DOHH2 (cell line): ENCODE measurements at regions not wholly inside any gene's neighbourhood (a gene's known extent, or its start where the extent isn't known, plus 50 kb on each side); places are given as distances from the start of the nearest gene placed in this dataset.

Source experiments
- H3F3A ChIP-seq: fragments of 200-600 bp; sonication (generic), shearing (Covaris generic); 2 replicates; pipeline ENCODE4 v1.6.0; 2016; ENCODE audit warnings: antibody characterized with exemption, mild to moderate bottlenecking; ENCODE audit not compliant: control insufficient read depth, insufficient read depth
- H3K27ac ChIP-seq: fragments of 200-600 bp; sonication (generic); 2 replicates; pipeline ENCODE4 v1.5.1; 2014; ENCODE audit warnings: low read depth, mild to moderate bottlenecking, low read length, moderate library complexity
- H3K27me3 ChIP-seq: fragments of 200-600 bp; sonication (generic); 2 replicates; pipeline ENCODE4 v1.6.1; 2014; ENCODE audit warnings: mild to moderate bottlenecking, low read length, mixed read lengths; ENCODE audit not compliant: control insufficient read depth
- H3K36me3 ChIP-seq: fragments of 200-600 bp; sonication (generic); 2 replicates; pipeline ENCODE4 v1.6.1; 2014; ENCODE audit warnings: mild to moderate bottlenecking, low read length, moderate library complexity, mixed read lengths; ENCODE audit not compliant: control insufficient read depth
- H3K4me1 ChIP-seq: fragments of 200-600 bp; sonication (generic); 2 replicates; pipeline ENCODE4 v1.6.1; 2014; ENCODE audit warnings: mild to moderate bottlenecking, low read length, mixed read lengths; ENCODE audit not compliant: control insufficient read depth
- H3K4me2 ChIP-seq: fragments of 200-600 bp; sonication (generic); 2 replicates; pipeline ENCODE4 v1.6.0; 2014; ENCODE audit warnings: mild to moderate bottlenecking, low read length, moderate library complexity
- H3K4me3 ChIP-seq: fragments of 200-600 bp; sonication (generic); 2 replicates; pipeline ENCODE4 v1.5.1; 2014; ENCODE audit warnings: mild to moderate bottlenecking, low read length, mixed read lengths
- H3K79me2 ChIP-seq: fragments of 200-600 bp; sonication (generic); 2 replicates; pipeline ENCODE4 v1.6.1; 2014; ENCODE audit warnings: mild to moderate bottlenecking, low read length, mixed read lengths; ENCODE audit not compliant: control insufficient read depth
- H3K9me2 ChIP-seq: fragments of 200-600 bp; sonication (generic); replicated peaks from 2 replicates; pipeline ENCODE4 v1.6.1; 2014; ENCODE audit warnings: mild to moderate bottlenecking, low read length, mixed read lengths; ENCODE audit not compliant: control insufficient read depth
- H3K9me3 ChIP-seq: fragments of 200-600 bp; sonication (generic); 2 replicates; pipeline ENCODE4 v1.6.1; 2014; ENCODE audit warnings: antibody characterized with exemption, low read length, mixed read lengths; ENCODE audit not compliant: control insufficient read depth, insufficient read depth
- H4K20me1 ChIP-seq: fragments of 200-600 bp; sonication (generic); 2 replicates; pipeline ENCODE4 v1.6.0; 2014; ENCODE audit warnings: low read depth, mild to moderate bottlenecking, antibody characterized with exemption, low read length, moderate library complexity; ENCODE audit not compliant: control insufficient read depth, insufficient read depth
- CTCF ChIP-seq: fragments of 200-600 bp; sonication (generic); IDR thresholded peaks from one replicate; pipeline ENCODE4 v1.5.1; 2014; ENCODE audit warnings: antibody characterized with exemption, mild to moderate bottlenecking, low read depth, low read length; ENCODE audit not compliant: poor library complexity, severe bottlenecking
- EZH2phosphoT487 ChIP-seq: fragments of 200-600 bp; sonication (generic); IDR thresholded peaks from 2 replicates; pipeline ENCODE4 v1.6.1; 2017; ENCODE audit warnings: borderline replicate concordance, mild to moderate bottlenecking, antibody characterized with exemption, low read length, moderate library complexity, mixed read lengths

GRCh38 chr4:135564090-135564489 lies 1362.5 kb upstream of the PABPC4L start:
- Histone ChIP-seq H3K27me3 (no peaks in the 10 kb centered on the region), H3K4me1 (no peaks in the 10 kb centered on the region), H3K4me3 (no peak overlapping the region), H3K9me3 (no peaks in the 10 kb centered on the region; the same call in 1 of the 2 replicates), H3F3A (no peaks in the 10 kb centered on the region), H3K79me2 (no peaks in the 10 kb centered on the region), H4K20me1 (no peaks in the 10 kb centered on the region), H3K27ac (no peak overlapping the region), H3K9me2 (no peaks in the 10 kb centered on the region), H3K36me3 (no peaks in the 10 kb centered on the region), H3K4me2 (no peak overlapping the region)
- TF ChIP-seq CTCF: no peak
- no peak for TF ChIP-seq EZH2phosphoT487

DNA sequence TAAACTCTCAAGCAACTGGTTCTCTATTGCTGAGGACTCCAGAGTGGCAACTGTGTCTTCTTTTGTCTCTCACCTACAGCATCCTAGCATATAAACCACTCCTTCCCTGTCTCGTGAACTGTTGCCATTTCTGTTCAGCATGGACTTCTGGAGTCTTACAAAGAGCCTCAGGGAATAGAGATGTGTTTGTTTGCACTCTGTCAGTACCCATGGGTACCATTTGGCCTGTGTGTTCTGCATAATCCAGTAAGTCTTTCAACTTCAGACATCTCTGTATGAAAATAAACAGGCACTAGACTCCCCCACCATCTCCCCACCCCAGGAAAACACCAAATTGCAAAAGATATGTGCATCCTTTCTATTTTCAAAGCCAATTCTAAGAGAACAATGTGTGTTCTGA lies 1351.6 kb upstream of the PABPC4L start:
- TF ChIP-seq CTCF (no peak), EZH2phosphoT487 (no peak)
- Histone ChIP-seq H3K36me3 (no peaks in the 10 kb centered on the region), H3K4me1 (no peaks in the 10 kb centered on the region), H4K20me1 (no peaks in the 10 kb centered on the region), H3K4me2 (no peak overlapping the region), H3K27ac (no peak overlapping the region), H3K4me3 (no peak overlapping the region), H3K9me3 (no peaks in the 10 kb centered on the region), H3F3A (no peaks in the 10 kb centered on the region), H3K27me3 (no peaks in the 10 kb centered on the region), H3K79me2 (no peaks in the 10 kb centered on the region), H3K9me2 (no peaks in the 10 kb centered on the region)

DNA sequence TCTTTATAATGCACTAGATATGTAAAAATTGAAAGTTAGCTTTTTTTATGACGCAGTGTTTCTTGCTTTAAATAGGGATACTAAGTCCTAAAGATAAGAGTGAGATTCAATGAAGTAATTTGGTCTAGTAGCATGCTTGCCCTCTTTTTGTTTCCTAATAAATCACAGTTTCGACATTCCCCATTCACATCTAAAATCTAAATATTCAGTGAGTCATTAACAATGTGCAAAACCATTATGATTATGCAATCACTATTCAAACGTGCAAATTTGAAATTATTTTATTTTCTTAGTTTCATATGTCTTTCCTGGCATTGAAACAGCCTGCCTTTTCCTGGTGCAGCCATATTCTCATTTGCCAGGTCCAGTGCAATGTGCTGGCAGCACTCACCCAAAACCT lies 1350.5 kb upstream of the PABPC4L start:
- H3K79me2 ChIP-seq: no peaks in the 10 kb centered on the region
- TF ChIP-seq EZH2phosphoT487: no peak
- no peak for TF ChIP-seq CTCF

DNA sequence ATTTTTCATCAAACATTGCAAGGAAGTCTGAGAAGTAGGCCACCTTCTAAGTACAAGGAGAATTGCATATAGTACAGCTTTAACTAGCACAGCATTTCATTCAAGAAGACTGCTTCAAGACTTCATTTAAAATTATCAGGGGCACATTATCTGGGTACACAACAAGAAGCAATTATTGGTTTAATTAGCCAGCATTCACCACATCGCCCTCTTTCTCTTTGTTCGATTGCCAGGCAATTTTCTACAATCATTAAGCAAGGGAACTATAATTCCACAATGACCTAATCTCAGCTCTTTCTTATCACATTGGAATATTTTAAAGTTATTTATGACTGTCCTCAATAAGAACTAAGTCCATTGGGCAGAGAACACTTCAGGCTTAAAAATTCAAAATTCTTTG lies 1347.1 kb upstream of the PABPC4L start:
- Histone ChIP-seq H3F3A (no peaks in the 10 kb centered on the region), H3K4me1 (no peaks in the 10 kb centered on the region), H3K27me3 (no peaks in the 10 kb centered on the region), H3K79me2 (no peaks in the 10 kb centered on the region), H4K20me1 (no peaks in the 10 kb centered on the region), H3K9me2 (no peaks in the 10 kb centered on the region), H3K4me2 (no peak overlapping the region), H3K9me3 (no peaks in the 10 kb centered on the region), H3K4me3 (no peak overlapping the region), H3K27ac (no peak overlapping the region), H3K36me3 (no peaks in the 10 kb centered on the region)
- no peak for TF ChIP-seq EZH2phosphoT487
- no peak for TF ChIP-seq CTCF

More for the DNA sequence above, 1350.5 kb upstream of the PABPC4L start:
- no peak overlapping the region for H3K27ac ChIP-seq
- no peak overlapping the region for H3K4me3 ChIP-seq
- H3K36me3 ChIP-seq: no peaks in the 10 kb centered on the region
- H3K9me3 ChIP-seq: no peaks in the 10 kb centered on the region
- no peak overlapping the region for H3K4me2 ChIP-seq
- H3F3A ChIP-seq: no peaks in the 10 kb centered on the region
- no peaks in the 10 kb centered on the region for H4K20me1 ChIP-seq
- no peaks in the 10 kb centered on the region for H3K9me2 ChIP-seq
- H3K27me3 ChIP-seq: no peaks in the 10 kb centered on the region
- H3K4me1 ChIP-seq: no peaks in the 10 kb centered on the region
